ENCODE measurements at regions not wholly inside any gene's neighbourhood (a gene's known extent, or its start where the extent isn't known, plus 50 kb on each side); places are given as distances from the start of the nearest gene placed in this dataset.

GRCh38 chr11:111162305-111162704 lies 83.2 kb upstream of the POU2AF2 start:
- Mint-ChIP-seq H3K27ac (no peak overlapping the region), H3K9me3 (no peaks in the 10 kb centered on the region)
- DNase-seq: no peak

GRCh38 chr11:111157571-111157970 lies 88.0 kb upstream of the POU2AF2 start:
- Mint-ChIP-seq H3K27me3 (ENCODE audit: low read depth, poor library complexity) (no peaks in the 10 kb centered on the region), H3K4me3 (no peak overlapping the region), H3K4me1 (no peaks in the 10 kb centered on the region), H3K27ac (no peak overlapping the region), H3K36me3 (ENCODE audit: low read depth) (no peaks in the 10 kb centered on the region), H3K9me3 (no peaks in the 10 kb centered on the region)
- no peak for TF ChIP-seq CTCF (IDR thresholded peaks at IDR 0.05)
- DNase-seq: peak; percentile 3

More at GRCh38 chr11:111162305-111162704, 83.2 kb upstream of the POU2AF2 start:
- H3K4me1 Mint-ChIP-seq: no peaks in the 10 kb centered on the region
- H3K36me3 Mint-ChIP-seq (ENCODE audit: low read depth): no peaks in the 10 kb centered on the region
- H3K27me3 Mint-ChIP-seq (ENCODE audit: low read depth, poor library complexity): no peaks in the 10 kb centered on the region
- no peak overlapping the region for H3K4me3 Mint-ChIP-seq
- no peak for TF ChIP-seq CTCF (IDR thresholded peaks at IDR 0.05)

GRCh38 chr11:111155021-111155420 lies 90.5 kb upstream of the POU2AF2 start:
- no peak for TF ChIP-seq CTCF (IDR thresholded peaks at IDR 0.05)
- no peaks in the 10 kb centered on the region for H3K4me1 Mint-ChIP-seq
- DNase-seq: no peak
- H3K9me3 Mint-ChIP-seq: no peaks in the 10 kb centered on the region
- no peaks in the 10 kb centered on the region for H3K36me3 Mint-ChIP-seq (ENCODE audit: low read depth)
- no peaks in the 10 kb centered on the region for H3K27me3 Mint-ChIP-seq (ENCODE audit: low read depth, poor library complexity)
- no peak overlapping the region for H3K4me3 Mint-ChIP-seq
- no peak overlapping the region for H3K27ac Mint-ChIP-seq

- no peaks in the 10 kb centered on the region for H3K9me3 Mint-ChIP-seq
- H3K27ac Mint-ChIP-seq: no peak overlapping the region
- no peak for TF ChIP-seq CTCF (IDR thresholded peaks at IDR 0.05)
- no peaks in the 10 kb centered on the region for H3K4me1 Mint-ChIP-seq
- no peaks in the 10 kb centered on the region for H3K36me3 Mint-ChIP-seq (ENCODE audit: low read depth)
- no peaks in the 10 kb centered on the region for H3K27me3 Mint-ChIP-seq (ENCODE audit: low read depth, poor library complexity)
- H3K4me3 Mint-ChIP-seq: no peak overlapping the region
- DNase-seq: no peak
These were observed 92.3 kb upstream of the POU2AF2 start for GRCh38 chr11:111153194-111153593.

GRCh38 chr11:111148953-111149352 lies 96.6 kb upstream of the POU2AF2 start:
- Mint-ChIP-seq H3K4me1 (no peaks in the 10 kb centered on the region), H3K9me3 (no peaks in the 10 kb centered on the region), H3K27me3 (ENCODE audit: low read depth, poor library complexity) (no peaks in the 10 kb centered on the region), H3K4me3 (no peak overlapping the region), H3K27ac (no peak overlapping the region), H3K36me3 (ENCODE audit: low read depth) (no peaks in the 10 kb centered on the region)
- TF ChIP-seq CTCF (IDR thresholded peaks at IDR 0.05): no peak
- no peak for DNase-seq

- DNase-seq: no peak
- H3K4me1 Mint-ChIP-seq: no peaks in the 10 kb centered on the region
- TF ChIP-seq CTCF (IDR thresholded peaks at IDR 0.05): no peak
- no peak overlapping the region for H3K27ac Mint-ChIP-seq
- H3K36me3 Mint-ChIP-seq (ENCODE audit: low read depth): no peaks in the 10 kb centered on the region
- no peaks in the 10 kb centered on the region for H3K27me3 Mint-ChIP-seq (ENCODE audit: low read depth, poor library complexity)
- H3K9me3 Mint-ChIP-seq: no peaks in the 10 kb centered on the region
- H3K4me3 Mint-ChIP-seq: no peak overlapping the region
These were observed 97.4 kb upstream of the POU2AF2 start for GRCh38 chr11:111148121-111148520.
